ENCODE measurements at regions not wholly inside any gene's neighbourhood (a gene's known extent, or its start where the extent isn't known, plus 50 kb on each side); places are given as distances from the start of the nearest gene placed in this dataset.

- H3K36me3 Mint-ChIP-seq (ENCODE audit: insufficient read depth, unreplicated experiment): no peaks in the 10 kb centered on the region
- CTCF ChIA-PET: interaction anchor here (0.8 kb wide), 1 partner anchor 30 kb away, joined by 8 read pairs; no protein-coding TSS in a partner anchor
Measured at GRCh38 chr17:5877948-5878347, 192.2 kb upstream of the WSCD1 start.

GRCh38 chr17:5881849-5882248 is 188.3 kb upstream of the WSCD1 start:
- H3K4me1 Mint-ChIP-seq (ENCODE audit: low read depth, unreplicated experiment): peaks cover 19% of the 10 kb centered on the region
- TF ChIP-seq CTCF (IDR thresholded peaks at IDR 0.05; ENCODE audit: unreplicated experiment): no peak
- H3K36me3 Mint-ChIP-seq (ENCODE audit: insufficient read depth, unreplicated experiment): no peaks in the 10 kb centered on the region
- no peaks in the 10 kb centered on the region for H3K9me3 Mint-ChIP-seq (ENCODE audit: low read depth, unreplicated experiment)
- no peak for DNase-seq
- peaks cover 35% of the 10 kb centered on the region for H3K27me3 Mint-ChIP-seq (ENCODE audit: unreplicated experiment)
- intact Hi-C loops (cut with micrococcal nuclease; ENCODE audit: unreplicated experiment): no loop called here
- no TSS peak for BruUV-seq (replicated peaks)
- H3K4me3 Mint-ChIP-seq (ENCODE audit: low read depth, unreplicated experiment): no peak overlapping the region
- H3K27ac Mint-ChIP-seq (ENCODE audit: unreplicated experiment): no peak overlapping the region
- CTCF ChIA-PET: no interaction called here

More at GRCh38 chr17:5877948-5878347, 192.2 kb upstream of the WSCD1 start:
- no peak for TF ChIP-seq CTCF (IDR thresholded peaks at IDR 0.05; ENCODE audit: unreplicated experiment)
- Mint-ChIP-seq H3K4me1 (ENCODE audit: low read depth, unreplicated experiment) (peaks cover 6% of the 10 kb centered on the region), H3K4me3 (ENCODE audit: low read depth, unreplicated experiment) (no peak overlapping the region), H3K9me3 (ENCODE audit: low read depth, unreplicated experiment) (no peaks in the 10 kb centered on the region), H3K27me3 (ENCODE audit: unreplicated experiment) (peaks cover 29% of the 10 kb centered on the region), H3K27ac (ENCODE audit: unreplicated experiment) (no peak overlapping the region)
- intact Hi-C loops (cut with micrococcal nuclease; ENCODE audit: unreplicated experiment): no loop called here
- no peak for DNase-seq
- BruUV-seq (replicated peaks): no TSS peak

GRCh38 chr17:5883775-5884665 is 186.2 kb upstream of the WSCD1 start:
- no peak for TF ChIP-seq CTCF (IDR thresholded peaks at IDR 0.05; ENCODE audit: unreplicated experiment)
- H3K4me3 Mint-ChIP-seq (ENCODE audit: low read depth, unreplicated experiment): no peak overlapping the region
- peaks cover 19% of the 10 kb centered on the region for H3K4me1 Mint-ChIP-seq (ENCODE audit: low read depth, unreplicated experiment)
- intact Hi-C loops (cut with micrococcal nuclease; ENCODE audit: unreplicated experiment): no loop called here
- H3K27ac Mint-ChIP-seq (ENCODE audit: unreplicated experiment): peak overlapping the region; percentile 60
- no TSS peak for BruUV-seq (replicated peaks)
- CTCF ChIA-PET: no interaction called here
- H3K27me3 Mint-ChIP-seq (ENCODE audit: unreplicated experiment): peaks cover 29% of the 10 kb centered on the region
- H3K36me3 Mint-ChIP-seq (ENCODE audit: insufficient read depth, unreplicated experiment): no peaks in the 10 kb centered on the region
- no peaks in the 10 kb centered on the region for H3K9me3 Mint-ChIP-seq (ENCODE audit: low read depth, unreplicated experiment)
- DNase-seq: peak; percentile 8

- H3K4me3 Mint-ChIP-seq (ENCODE audit: low read depth, unreplicated experiment): no peak overlapping the region
- peaks cover 19% of the 10 kb centered on the region for H3K4me1 Mint-ChIP-seq (ENCODE audit: low read depth, unreplicated experiment)
- CTCF ChIA-PET: no interaction called here
- H3K9me3 Mint-ChIP-seq (ENCODE audit: low read depth, unreplicated experiment): no peaks in the 10 kb centered on the region
- intact Hi-C loops (cut with micrococcal nuclease; ENCODE audit: unreplicated experiment): no loop called here
- H3K27ac Mint-ChIP-seq (ENCODE audit: unreplicated experiment): no peak overlapping the region
- TF ChIP-seq CTCF (IDR thresholded peaks at IDR 0.05; ENCODE audit: unreplicated experiment): no peak
- no TSS peak for BruUV-seq (replicated peaks)
- H3K27me3 Mint-ChIP-seq (ENCODE audit: unreplicated experiment): peaks cover 37% of the 10 kb centered on the region
- no peaks in the 10 kb centered on the region for H3K36me3 Mint-ChIP-seq (ENCODE audit: insufficient read depth, unreplicated experiment)
- DNase-seq: no peak
Measured at GRCh38 chr17:5885336-5885735, 184.8 kb upstream of the WSCD1 start.
